Stimulated activated CD8-positive, alpha-beta memory T cell treated with anti-CD3 and anti-CD28 coated beads, Interleukin-4, amount 100 ng/mL, for 4 hours (primary cell): ENCODE measurements at regions not wholly inside any gene's neighbourhood (a gene's known extent, or its start where the extent isn't known, plus 50 kb on each side); places are given as distances from the start of the nearest gene placed in this dataset.

Source experiments
- DNase-seq, 2 donors: peaks; one replicate each; pipeline ENCODE4 v3.0.0-alpha.2; 2020; ENCODE audit warnings: low read depth in 2 of 2, low spot score in 1 of 2

DNA sequence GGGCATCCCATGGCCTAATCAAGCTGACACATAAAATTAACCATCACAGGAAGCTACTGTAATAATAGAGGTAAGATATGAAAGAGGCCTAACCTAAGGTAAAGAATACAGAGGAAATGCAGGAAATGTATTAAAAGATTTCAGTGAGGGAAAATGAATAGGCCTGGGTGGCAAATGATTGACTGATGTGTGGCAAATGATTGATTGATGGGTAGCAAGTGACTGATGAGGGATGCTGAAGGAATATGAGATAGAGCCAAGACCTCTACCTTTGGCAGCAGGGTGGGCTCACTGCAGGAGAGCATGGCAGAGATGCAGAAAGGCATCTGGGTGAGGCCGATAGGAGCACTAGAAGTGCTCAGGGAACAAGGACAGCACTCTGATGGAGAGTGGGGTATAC lies 172.9 kb downstream of the KCTD12 start:
- no peak for DNase-seq

DNA sequence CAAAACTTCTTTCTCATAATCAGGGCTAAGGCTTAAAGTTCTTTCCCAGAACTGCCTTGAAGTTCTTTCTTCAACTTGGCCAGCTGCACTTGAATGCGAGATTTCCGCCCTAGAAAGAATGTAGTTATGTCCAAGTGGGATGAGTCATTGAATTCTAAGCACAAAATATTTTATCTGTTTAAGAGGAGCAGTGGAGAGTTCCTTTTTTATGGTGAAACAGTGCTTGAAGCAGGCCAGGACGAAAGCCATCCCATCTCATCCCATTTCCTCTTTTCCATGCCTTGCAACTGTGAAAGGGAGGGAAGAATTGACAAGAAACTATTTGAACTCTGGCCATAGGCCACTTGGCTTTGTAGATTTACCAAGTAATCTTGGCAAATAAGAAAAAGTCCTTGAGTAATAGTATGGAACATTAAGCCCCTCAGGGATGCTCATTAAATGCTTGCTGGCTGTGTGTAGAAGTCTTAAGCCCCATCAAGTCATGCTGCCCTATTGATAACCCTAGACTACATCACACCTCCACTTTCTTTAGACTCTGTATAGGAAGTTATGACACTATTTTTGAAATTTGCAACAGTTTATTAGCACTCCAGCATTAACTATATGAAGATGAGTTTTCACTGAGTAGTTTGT lies 174.5 kb downstream of the KCTD12 start:
- DNase-seq: no peak

DNA sequence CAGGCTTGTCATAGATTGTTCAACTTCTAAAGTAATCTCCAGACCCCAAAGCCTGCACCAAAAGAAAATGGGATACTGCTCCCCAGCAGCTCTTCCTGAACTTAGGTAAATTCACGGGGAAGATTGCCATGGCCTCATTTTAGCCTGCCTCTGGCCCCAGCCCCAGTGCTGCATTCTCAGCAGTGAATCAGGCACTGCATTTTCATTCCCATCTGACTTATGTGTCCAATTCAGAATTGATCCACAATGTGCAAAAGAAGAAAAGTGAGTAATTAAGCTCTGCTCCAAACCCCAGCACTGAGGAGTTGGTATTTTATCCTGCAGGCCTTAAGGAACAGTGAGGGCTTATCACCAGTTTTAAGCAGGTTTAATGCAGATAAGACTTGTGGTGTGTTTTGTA lies 176.4 kb downstream of the KCTD12 start:
- DNase-seq: no peak

DNA sequence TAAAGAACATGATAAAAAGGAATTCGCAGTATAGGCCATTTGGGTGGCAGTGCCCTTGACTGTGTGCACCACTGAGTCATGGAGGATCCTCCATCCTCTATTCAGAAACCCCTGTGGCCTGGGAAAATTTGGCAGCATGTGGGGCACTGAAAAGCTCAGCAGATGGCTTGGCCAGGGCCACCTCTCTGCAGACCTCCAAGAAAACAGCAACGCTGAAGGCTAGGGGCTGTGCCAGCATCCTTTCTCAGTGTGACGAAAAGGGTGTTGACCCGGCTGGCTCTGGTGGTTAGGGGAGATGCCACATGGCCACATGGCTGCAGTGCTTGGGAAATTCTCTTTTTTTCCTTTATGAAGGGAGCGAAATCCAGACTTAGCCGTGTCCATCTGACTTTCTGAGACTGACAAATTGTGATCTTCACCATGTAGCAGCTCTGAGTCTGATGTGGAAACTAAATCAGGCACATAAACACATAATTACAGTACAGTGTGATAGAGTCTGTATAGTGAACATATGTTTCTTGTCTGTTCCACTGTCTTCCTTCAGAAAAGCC lies 178.0 kb downstream of the KCTD12 start:
- no peak for DNase-seq

DNA sequence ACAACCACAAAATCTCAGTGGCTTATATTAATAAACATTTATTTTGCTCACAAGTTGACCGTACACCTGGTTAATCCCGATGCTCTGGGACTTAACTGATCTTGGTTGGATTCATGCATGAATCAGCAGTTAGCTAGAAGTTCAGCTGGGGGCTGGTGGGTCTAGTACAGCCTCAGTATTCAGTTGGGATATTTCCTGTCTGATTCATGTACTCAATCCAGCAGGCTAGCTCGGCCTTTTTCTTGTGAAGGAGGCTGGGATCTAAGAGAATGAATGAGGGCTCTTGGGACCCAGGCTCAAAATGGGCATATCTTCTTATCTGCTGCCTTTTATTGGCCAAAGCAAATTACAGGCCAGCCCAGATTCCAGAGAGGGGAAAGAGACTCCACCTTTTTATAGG lies 178.8 kb downstream of the KCTD12 start:
- DNase-seq: no peak

DNA sequence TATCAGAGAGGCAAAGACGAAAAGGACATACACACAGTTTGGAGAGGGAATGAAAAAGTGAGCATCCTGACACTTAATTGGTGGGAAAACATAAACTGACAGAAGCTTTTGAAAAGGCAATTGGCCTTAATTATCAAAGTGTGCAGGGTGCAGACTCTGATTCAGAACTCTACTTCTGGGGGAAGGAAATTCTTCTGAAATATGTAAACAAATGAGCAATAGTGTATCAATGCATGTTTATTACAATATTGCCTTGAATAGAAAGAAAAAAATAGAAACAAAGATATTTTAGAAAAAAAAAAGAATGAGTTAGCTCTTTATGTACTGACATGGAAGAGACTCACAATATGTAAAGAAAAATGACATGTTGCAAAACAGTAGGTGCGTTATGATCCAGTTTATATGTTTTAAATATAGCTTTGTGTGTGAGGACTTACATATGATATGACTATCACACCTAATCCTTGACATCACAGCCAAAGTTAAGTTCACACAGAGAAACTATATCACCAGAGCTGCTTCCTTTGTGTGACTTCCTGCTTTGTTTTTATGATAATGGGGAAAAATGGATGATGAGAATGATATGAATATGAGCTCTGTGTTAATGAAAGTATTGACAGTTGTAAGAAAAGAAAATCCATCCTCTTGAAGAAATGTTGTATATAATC lies 182.4 kb downstream of the KCTD12 start:
- no peak for DNase-seq

DNA sequence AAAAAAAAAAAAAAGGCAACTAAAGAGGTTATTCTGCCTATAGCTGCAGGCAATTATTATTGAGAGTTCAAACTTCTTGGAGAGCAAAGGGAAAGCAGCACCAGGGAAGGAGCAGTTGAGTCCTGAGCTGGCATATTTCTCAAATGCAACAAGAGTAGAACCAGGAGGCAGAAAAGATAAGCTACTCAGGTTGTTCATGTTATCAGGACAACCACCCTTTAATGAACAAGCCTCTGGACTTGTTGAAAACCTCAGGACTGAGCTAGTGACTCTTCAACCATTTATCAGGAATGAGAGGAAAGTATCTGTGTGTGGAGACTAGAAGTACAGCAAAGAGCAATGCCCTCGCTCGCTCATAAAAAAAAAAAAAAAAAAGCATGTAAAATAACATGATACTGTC lies 183.0 kb downstream of the KCTD12 start:
- no peak for DNase-seq

DNA sequence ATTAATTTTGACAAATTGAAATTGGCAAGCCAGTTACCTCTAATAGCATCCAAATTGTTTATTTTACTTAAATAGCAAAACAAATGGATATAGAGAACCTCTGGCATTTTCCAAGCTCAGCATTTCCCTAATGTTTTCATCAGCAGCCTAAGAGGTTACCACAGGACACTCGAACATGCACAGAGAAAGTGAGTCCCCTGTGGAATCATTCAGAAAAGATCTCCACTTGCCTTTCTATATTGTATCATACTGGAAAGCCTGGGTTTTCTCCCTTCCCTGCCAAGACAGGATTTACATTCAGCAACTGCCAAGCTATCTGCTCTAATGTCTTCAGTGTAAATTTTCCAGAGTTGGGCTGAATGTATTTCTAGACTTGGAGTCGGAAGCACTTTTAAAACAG lies 188.9 kb downstream of the KCTD12 start:
- no peak for DNase-seq

DNA sequence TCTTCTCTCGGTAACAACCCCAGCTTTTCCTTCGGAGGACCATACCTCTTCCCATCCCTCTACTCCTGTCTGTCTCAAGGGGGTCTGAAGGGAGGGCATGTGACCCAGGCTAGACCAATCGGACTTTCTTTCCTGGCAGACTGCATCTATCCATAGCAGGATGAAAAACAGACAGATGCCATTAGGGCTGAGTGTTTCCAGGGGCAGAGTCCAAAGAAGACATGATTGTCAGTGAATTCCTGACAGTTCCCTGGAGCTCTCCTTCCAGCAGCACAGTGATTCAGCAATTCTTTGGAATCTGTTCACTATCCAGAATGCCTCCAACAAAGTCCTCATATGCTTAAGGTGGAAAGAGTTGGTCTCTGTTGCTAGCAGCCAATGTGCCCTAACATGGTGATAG lies 189.8 kb downstream of the KCTD12 start:
- DNase-seq: no peak

DNA sequence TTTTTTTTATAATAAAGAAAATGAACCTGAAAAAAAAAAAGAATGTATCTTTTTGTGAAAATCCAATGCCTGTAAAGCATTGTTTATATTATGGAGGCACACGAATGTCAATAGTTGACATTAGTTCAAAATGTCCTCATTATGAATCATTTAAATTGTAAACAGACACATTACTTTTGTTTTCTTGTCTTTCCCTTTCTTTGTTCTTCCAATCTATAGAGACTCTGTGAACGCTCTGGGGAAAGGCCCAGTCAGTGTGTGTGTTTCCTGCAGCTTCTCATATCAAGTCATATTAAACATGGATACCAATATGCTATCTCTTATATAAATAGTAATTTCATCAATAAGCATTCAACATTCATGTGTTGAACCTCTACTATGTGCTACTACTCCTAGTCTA lies 193.1 kb downstream of the KCTD12 start:
- no peak for DNase-seq

DNA sequence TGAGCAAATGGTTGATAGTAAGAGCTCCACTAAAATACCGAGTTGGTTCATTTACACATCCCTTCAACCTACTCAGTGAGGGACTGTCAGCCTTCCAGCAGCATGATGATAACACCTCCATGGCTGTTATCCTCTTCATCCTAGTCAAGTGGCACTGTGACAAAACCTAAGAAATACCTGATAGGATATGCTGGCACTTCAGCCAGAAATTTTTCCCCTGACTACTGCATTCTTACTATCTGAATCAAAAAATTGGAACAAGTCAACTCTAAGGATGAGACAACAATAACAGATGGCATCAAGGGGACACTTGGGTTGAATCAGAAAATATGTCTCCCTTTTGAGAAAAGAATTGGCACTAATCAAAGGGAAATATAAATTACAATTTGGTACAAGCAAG lies 193.9 kb downstream of the KCTD12 start:
- DNase-seq: no peak

DNA sequence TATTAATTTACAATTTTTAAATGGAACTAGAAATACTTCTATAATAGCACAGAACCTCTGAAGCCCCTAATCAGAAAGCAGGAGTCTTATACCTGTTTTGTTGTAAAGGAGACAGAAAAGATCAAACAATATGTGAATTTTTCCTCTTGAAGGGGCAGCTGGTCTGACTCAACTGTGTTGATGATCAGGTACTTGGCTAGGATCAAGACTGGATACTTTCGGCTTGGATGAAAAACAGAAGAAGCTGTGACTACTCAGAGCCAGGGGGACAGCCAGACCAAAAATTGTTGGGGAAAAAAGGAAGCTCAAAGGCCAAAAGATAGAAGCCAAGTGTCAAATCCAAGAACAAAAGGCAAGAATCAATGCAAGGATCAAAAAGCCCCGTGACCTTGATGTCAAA lies 195.6 kb downstream of the KCTD12 start:
- DNase-seq: no peak

DNA sequence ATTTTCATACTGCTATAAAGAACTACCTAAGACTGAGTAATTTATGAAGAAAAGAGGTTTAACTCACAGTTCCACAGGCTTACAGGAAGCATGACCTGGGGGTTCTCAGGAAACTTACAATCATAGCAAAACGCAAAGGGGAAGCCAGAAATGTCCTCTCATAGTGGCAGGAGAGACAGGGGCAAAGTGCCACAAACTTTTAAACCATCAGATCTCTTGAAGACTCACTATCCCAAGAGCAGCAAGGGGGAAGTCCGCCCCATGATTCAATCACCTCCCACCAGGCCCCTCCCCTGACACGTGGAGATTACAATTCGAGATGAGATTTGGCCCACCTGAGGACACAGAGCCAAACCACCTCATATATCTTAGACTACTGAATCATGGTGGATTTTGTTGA lies 198.7 kb downstream of the KCTD12 start:
- DNase-seq: no peak

DNA sequence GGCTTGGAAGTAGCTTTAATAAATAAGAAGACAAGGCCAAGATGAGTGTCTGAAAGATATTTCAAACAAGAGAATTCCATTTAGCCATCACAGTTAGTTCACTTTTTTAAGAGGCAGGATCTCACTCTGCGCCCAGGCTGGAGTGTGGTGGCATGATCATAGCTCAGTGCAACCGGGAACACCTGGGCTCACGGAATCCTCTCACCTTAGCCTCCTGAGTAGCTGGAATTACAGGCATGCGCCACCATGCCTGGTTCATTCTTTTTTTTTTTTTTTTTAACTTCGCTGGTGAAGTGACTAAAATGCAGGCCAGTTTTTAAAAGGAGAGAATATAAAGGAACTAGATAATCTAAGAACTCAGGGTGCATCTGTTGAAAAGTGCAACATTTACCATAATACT lies 200.3 kb downstream of the KCTD12 start:
- DNase-seq: no peak

DNA sequence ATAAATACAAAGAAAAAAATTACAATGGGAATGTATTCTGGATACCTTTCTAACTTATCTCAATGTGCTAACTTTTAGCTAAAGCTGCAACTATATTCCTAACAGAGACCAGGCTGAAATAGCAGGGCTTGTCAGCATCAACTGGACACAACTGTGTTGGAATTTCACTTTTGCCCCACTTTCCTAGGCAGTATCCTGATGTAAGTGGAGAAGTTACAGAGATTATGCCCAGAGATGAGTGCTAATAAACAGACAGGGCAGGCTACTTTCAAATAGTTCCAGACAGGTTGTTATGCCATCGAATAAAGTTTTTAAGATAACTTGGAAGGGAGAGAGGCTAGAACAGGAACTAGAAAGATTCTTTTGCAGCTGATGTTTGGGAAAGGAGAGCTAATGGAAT lies 201.9 kb downstream of the KCTD12 start:
- DNase-seq: no peak

DNA sequence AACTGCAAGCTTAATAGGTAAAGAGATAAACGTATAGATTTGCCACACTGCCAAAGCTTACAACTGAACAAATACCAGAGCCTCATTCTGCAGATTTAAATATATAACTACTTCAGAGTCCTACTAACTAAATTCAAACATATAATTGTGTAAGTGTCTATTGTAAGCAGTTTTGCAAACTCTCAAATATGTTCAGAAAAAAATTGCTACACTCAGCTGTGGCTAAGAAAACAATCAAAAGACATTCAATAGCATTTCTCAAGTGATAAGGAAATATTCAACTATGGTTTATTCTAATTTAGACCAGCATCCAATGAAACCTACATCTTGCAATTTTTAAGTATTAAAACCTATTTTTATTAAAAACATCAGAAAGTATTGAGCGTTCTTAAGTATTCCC lies 202.4 kb downstream of the KCTD12 start:
- no peak for DNase-seq

DNA sequence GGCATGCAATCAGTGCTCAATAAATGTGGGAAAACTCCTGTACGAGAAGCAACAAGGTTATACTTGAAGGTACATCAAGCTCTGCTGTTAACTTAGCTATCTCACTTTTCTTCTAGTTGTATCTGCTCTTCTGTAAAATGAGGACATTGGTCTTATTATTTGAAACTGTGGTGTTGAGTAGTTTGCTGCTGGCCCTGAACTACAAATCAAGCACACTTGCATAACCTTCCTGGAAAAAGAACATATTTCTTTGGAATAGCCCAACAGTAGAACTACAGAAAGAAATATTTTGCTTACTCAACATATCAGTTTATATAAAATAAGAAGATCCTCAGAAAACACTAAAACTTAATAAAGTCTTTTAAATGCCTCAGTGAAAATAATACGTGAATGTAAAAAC lies 203.0 kb downstream of the KCTD12 start:
- no peak for DNase-seq

DNA sequence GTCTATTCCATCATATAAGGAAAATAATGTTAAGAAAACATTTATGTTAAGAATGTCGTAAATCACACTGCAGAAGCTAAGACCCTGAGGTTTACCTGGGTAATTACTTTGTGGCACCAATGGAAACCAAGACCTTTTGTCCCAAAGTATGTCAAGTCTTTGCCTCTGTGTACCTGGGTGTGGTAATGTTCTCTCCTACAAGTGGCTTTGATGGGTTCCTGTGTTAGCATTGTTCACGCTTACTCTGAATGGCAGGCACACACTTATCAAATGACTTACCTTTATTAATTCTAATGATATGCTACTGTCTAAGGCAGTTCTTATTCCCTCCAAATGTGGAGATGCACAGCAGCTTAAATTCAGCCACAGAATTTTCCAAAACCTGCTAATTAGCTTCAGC lies 206.1 kb downstream of the KCTD12 start:
- DNase-seq: no peak

DNA sequence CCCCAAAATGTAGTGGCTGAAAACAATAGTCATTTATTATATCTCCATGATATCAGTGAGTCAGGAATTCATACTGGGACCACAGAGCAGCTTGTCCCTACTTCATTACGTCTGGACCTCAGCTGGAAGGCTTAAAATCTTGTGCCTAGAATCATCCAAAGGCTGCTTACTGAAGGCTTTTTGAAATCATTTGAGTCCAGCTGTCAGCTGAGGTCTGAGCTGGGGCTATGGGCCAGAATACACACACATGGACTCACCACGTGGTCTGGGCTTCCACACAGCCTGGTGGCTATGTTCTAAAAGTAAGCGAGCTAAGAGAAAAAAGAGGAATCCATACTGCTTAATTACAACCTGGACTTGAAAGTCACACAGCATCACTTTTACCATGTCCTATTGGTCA lies 209.2 kb downstream of the KCTD12 start:
- DNase-seq: no peak

DNA sequence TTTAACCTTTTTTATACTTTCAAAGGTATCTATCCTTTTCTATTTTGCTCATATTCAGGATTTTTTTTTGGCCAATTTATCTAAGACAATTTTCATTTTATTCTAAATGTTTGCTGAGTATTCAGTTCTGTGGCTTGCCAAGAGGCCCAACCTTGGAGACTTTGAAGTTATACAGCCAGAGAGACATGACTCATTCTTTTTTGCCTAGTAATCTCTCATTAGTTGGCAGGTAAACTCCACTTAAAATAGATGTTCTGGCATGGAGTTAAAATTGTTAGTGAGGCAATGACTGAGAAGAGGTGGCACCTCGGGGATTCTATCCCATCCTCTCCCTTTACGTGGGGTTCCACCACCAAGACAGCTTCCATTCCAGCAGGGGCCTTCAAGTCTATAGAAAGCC lies 213.8 kb downstream of the KCTD12 start:
- no peak for DNase-seq

DNA sequence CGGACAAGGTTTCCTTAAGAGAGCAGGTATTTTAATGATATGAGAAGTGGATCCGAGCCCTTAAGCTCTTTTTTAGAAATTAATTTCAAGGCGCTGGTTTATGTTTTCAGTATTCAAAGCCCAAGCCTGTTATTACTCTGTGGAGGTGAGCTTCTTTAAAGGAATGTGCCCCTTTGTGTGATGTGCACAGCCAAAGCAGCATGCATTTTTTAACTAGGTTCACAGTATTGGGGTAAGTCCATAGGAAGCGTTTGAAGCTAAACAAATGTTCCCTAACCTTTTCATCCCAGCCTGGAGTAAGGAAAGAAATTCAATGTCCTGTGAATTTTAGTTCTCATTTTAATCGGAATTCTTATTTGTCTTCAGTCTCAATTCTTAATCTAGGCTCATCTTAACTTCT lies 217.5 kb downstream of the KCTD12 start:
- no peak for DNase-seq

DNA sequence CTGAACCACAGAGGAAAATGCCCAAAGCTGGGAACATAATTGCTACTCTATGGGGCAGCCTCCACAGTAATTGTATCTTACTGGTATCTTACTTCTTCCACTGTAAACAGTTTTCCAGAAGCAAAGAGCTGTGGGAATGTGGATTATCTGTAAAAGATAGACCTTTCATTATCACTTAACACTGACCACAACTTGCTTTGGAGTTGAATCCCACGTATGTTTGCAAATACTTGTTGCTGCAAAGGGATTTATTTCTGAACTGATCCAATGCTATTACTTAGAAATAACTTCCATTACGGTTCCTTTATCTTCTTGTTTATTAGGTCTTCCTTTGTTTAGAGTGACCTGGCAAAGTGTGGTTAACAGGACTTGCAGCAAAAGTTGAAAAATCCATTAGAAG lies 218.1 kb downstream of the KCTD12 start:
- DNase-seq: no peak

DNA sequence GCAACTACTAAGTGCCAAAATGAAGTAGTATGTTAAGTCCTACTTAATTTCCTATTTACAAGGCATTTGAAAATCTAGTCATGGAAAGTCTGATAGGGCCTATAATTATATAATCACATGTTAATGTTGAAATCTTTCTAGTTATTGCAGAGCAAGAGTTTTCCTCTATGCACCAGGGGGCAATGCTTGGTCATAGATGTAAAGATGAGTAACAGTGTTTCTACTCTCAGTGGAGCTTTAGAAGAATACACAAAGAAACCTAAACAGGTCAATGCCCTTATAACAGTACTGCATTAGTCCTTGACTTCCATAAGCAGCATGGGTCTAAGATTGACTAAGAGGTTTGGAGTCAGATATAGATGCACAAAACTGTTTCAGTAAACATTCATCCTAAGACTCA lies 218.7 kb downstream of the KCTD12 start:
- DNase-seq: no peak
